A673 (cell line): ENCODE measurements at regions not wholly inside any gene's neighbourhood (a gene's known extent, or its start where the extent isn't known, plus 50 kb on each side); places are given as distances from the start of the nearest gene placed in this dataset.

Experiments used
- BruUV-seq: library from RNA; stranded (reverse); fragments of 400-500 nt; replicated peaks from 2 replicates; lab custom pipeline; 2021; lab: Mats Ljungman, UMichigan
- CTCF ChIA-PET: fragments of 300-600 bp; sonication (Branson Sonifier 250); formaldehyde crosslinking; loops from one replicate; lab custom pipeline; 2022; ENCODE audit warnings: antibody characterized with exemption; lab: Charles Lee
- POLR2A ChIA-PET: fragments of 300-600 bp; sonication (Branson Sonifier 250); formaldehyde crosslinking; loops from one replicate; lab custom pipeline; 2022; ENCODE audit warnings: antibody characterized with exemption; ENCODE audit not compliant: low non-redundant PET; lab: Charles Lee
- DNase-seq: peaks from one replicate; pipeline ENCODE4 v3.0.0-alpha.2; 2015; ENCODE audit warnings: low spot score
- H3K27ac ChIP-seq: fragments of 200-600 bp; sonication (generic); 2 replicates; pipeline ENCODE4 v1.5.1; 2016; ENCODE audit warnings: mixed run types, low read depth, mild to moderate bottlenecking, mixed read lengths, antibody characterized with exemption, low read length; ENCODE audit not compliant: poor library complexity, severe bottlenecking
- H3K27me3 ChIP-seq: fragments of 200-600 bp; sonication (generic); replicated peaks from 2 replicates; pipeline ENCODE4 v1.6.1; 2017; ENCODE audit warnings: mixed run types, low read depth, mild to moderate bottlenecking, mixed read lengths, antibody characterized with exemption, low read length; ENCODE audit not compliant: insufficient read depth, poor library complexity
- H3K36me3 ChIP-seq: fragments of 200-600 bp; sonication (generic); 2 replicates; pipeline ENCODE4 v1.6.1; 2016; ENCODE audit warnings: mixed run types, mild to moderate bottlenecking, mixed read lengths, antibody characterized with exemption, low read length; ENCODE audit not compliant: insufficient read depth, poor library complexity, severe bottlenecking
- H3K4me1 ChIP-seq: fragments of 200-600 bp; sonication (generic); 2 replicates; pipeline ENCODE4 v1.6.1; 2017; ENCODE audit warnings: mixed run types, mild to moderate bottlenecking, mixed read lengths, antibody characterized with exemption, low read length; ENCODE audit not compliant: insufficient read depth, poor library complexity, severe bottlenecking
- H3K4me3 ChIP-seq: fragments of 200-600 bp; sonication (generic); 2 replicates; pipeline ENCODE4 v1.5.1; 2016; ENCODE audit warnings: low read depth, mixed run types, mild to moderate bottlenecking, mixed read lengths, low read length; ENCODE audit not compliant: poor library complexity, severe bottlenecking
- H3K9me3 ChIP-seq: fragments of 200-600 bp; sonication (generic); 2 replicates; pipeline ENCODE4 v1.6.1; 2016; ENCODE audit warnings: mixed run types, low read depth, mild to moderate bottlenecking, mixed read lengths, antibody characterized with exemption, low read length; ENCODE audit not compliant: poor library complexity, severe bottlenecking
- EZH2 ChIP-seq: fragments of 200-600 bp; sonication (generic); IDR thresholded peaks from 2 replicates; pipeline ENCODE4 v1.6.1; 2017; ENCODE audit warnings: borderline replicate concordance, low read depth, mild to moderate bottlenecking, mixed read lengths, antibody characterized with exemption, low read length; ENCODE audit not compliant: poor library complexity, severe bottlenecking
- intact Hi-C: fragments of 100-400 bp; cut with micrococcal nuclease; formaldehyde crosslinking; loops from one replicate; pipeline ENCODE4 v1.10.0; 2022; ENCODE audit not compliant: unreplicated experiment
- TF ChIP-seq, protein P1 (sequence below): fragments of 300-800, 200-600 bp; sonication (generic); conservative IDR thresholded peaks from 2 replicates; pipeline ENCODE4 v1.5.1; 2017; ENCODE audit warnings: low read depth, mild to moderate bottlenecking, antibody characterized with exemption, low read length, moderate library complexity, mixed read lengths

DNA sequence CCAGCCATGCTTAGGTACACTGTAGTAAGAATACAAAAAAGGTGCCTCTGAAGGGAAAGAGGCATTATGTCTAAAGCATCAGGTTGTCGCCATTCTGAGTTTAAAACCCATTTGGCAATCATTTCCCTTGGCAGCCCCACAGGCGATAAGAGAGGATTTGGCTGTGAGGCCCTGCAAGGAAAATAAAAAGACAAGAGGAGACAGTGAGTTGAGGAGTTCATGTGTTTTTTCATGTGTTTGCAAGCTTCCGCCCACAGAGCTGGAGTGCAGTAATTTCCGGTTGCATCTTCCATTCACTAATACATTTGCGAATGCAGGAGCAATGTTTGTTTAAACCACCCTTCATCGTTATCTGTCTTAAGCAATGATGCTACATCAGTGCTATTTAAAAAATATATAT is 138.5 kb upstream of the SOX4 start:
- Histone ChIP-seq H3K36me3 (no peaks in the 10 kb centered on the region), H3K4me1 (peaks cover 3% of the 10 kb centered on the region), H3K4me3 (no peak overlapping the region), H3K27ac (no peak overlapping the region), H3K27me3 (no peaks in the 10 kb centered on the region), H3K9me3 (no peaks in the 10 kb centered on the region)
- BruUV-seq, result no TSS peak
- TF ChIP-seq, protein P1, sequence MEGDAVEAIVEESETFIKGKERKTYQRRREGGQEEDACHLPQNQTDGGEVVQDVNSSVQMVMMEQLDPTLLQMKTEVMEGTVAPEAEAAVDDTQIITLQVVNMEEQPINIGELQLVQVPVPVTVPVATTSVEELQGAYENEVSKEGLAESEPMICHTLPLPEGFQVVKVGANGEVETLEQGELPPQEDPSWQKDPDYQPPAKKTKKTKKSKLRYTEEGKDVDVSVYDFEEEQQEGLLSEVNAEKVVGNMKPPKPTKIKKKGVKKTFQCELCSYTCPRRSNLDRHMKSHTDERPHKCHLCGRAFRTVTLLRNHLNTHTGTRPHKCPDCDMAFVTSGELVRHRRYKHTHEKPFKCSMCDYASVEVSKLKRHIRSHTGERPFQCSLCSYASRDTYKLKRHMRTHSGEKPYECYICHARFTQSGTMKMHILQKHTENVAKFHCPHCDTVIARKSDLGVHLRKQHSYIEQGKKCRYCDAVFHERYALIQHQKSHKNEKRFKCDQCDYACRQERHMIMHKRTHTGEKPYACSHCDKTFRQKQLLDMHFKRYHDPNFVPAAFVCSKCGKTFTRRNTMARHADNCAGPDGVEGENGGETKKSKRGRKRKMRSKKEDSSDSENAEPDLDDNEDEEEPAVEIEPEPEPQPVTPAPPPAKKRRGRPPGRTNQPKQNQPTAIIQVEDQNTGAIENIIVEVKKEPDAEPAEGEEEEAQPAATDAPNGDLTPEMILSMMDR, result no peak
- TF ChIP-seq EZH2, result no peak
- peak; percentile 19 for DNase-seq
- CTCF ChIA-PET, result no interaction called here
- intact Hi-C loops, result no loop called here
- POLR2A ChIA-PET, result no interaction called here

DNA sequence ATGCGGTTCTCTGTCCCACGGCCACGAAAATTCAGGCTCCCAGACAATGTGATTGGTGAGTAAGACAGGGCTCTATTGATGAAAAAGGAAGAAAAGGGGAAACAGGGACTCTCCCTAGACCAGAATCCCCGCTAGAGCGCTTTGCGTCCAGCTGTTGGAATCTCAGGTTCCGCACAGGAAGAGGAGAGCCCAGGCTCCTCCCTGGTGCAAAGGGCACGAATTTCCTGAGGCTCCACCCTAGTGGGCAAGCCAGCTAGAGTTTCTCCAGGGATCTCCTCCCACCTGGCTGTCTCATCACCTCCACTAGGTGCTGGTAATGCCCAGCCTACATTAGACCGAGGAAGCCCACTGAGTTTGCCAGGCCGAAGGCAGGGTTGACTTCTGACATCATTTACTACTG is 135.9 kb upstream of the SOX4 start:
- H3K27ac ChIP-seq, result no peak overlapping the region
- no peak overlapping the region for H3K4me3 ChIP-seq
- no peaks in the 10 kb centered on the region for H3K27me3 ChIP-seq
- peaks cover 3% of the 10 kb centered on the region for H3K4me1 ChIP-seq
- intact Hi-C loops, result no loop called here
- ChIA-PET CTCF (no interaction called here), POLR2A (no interaction called here)
- no peaks in the 10 kb centered on the region for H3K9me3 ChIP-seq
- no TSS peak for BruUV-seq
- TF ChIP-seq EZH2, result no peak
- TF ChIP-seq, protein P1, result no peak
- no peaks in the 10 kb centered on the region for H3K36me3 ChIP-seq
- DNase-seq, result no peak

DNA sequence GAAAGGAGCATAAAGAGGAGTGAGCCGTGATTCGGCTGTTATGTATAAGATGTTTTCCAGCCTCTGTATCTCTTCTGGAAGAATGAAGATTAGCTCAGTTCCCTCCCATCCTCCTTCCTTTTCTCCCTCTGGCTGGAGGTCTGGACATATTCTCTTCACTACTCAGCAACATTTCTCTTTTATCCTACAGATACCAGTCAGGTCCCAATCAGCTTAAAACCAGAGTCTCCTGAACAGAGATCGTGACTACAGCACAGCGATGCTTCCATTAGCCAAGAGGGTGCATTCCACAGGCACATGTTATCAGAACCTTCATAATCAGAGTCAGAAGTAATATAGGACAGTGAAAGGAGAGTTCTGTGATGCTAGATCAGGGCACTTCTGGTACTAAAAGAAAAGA is 133.9 kb upstream of the SOX4 start:
- intact Hi-C loops, result no loop called here
- Histone ChIP-seq H3K27me3 (no peaks in the 10 kb centered on the region), H3K4me1 (peaks cover 3% of the 10 kb centered on the region), H3K36me3 (no peaks in the 10 kb centered on the region), H3K4me3 (no peak overlapping the region), H3K27ac (no peak overlapping the region), H3K9me3 (no peaks in the 10 kb centered on the region)
- no peak for DNase-seq
- ChIA-PET POLR2A (no interaction called here), CTCF (no interaction called here)
- BruUV-seq, result no TSS peak
- TF ChIP-seq, protein P1, result no peak
- TF ChIP-seq EZH2, result no peak
